GM23338 (cell line): ENCODE measurements at regions not wholly inside any gene's neighbourhood (a gene's known extent, or its start where the extent isn't known, plus 50 kb on each side); places are given as distances from the start of the nearest gene placed in this dataset.

Experiments
- ATAC-seq: fragments of 200-7000 bp; cut with Tn5 transposase; 3 replicates; pipeline ENCODE4 v1.9.1; 2020
- DNase-seq: peaks from one replicate; pipeline ENCODE4 v3.0.0-alpha.2; 2015; ENCODE audit warnings: low spot score
- H2AFZ ChIP-seq: fragments of 200-600 bp; sonication (generic); 2 replicates; pipeline ENCODE4 v1.8.0; 2016; ENCODE audit warnings: antibody characterized with exemption, mild to moderate bottlenecking, moderate library complexity
- H3F3A ChIP-seq: fragments of 200-600 bp; sonication (generic); replicated peaks from 2 replicates; pipeline ENCODE4 v1.8.0; 2017; ENCODE audit warnings: antibody characterized with exemption, mixed run types, low read depth
- H3K27ac ChIP-seq: fragments of 200-600 bp; sonication (generic); 2 replicates; pipeline ENCODE4 v1.6.1; 2016; ENCODE audit warnings: low read depth
- H3K27me3 ChIP-seq: fragments of 200-600 bp; sonication (generic); 2 replicates; pipeline ENCODE4 v1.8.0; 2016; ENCODE audit warnings: mild to moderate bottlenecking, mixed run types, moderate library complexity; ENCODE audit not compliant: insufficient read depth
- H3K36me3 ChIP-seq: fragments of 200-600 bp; sonication (generic); 2 replicates; pipeline ENCODE4 v1.8.0; 2016; ENCODE audit warnings: mild to moderate bottlenecking; ENCODE audit not compliant: insufficient read depth
- H3K4me1 ChIP-seq: fragments of 200-600 bp; sonication (generic); 2 replicates; pipeline ENCODE4 v1.8.0; 2016; ENCODE audit warnings: mild to moderate bottlenecking, moderate library complexity; ENCODE audit not compliant: insufficient read depth
- H3K4me2 ChIP-seq: fragments of 200-600 bp; sonication (generic); 2 replicates; pipeline ENCODE4 v1.7.1; 2017; ENCODE audit warnings: mixed run types
- H3K4me3 ChIP-seq: fragments of 200-600 bp; sonication (generic); 2 replicates; pipeline ENCODE4 v1.6.1; 2016; ENCODE audit warnings: mixed run types
- H3K79me2 ChIP-seq: fragments of 200-600 bp; sonication (generic); replicated peaks from 2 replicates; pipeline ENCODE4 v1.8.0; 2017; ENCODE audit warnings: mild to moderate bottlenecking; ENCODE audit not compliant: insufficient read depth
- H3K9me2 ChIP-seq: fragments of 200-600 bp; sonication (generic); 2 replicates; pipeline ENCODE4 v1.8.0; 2017; ENCODE audit not compliant: insufficient read depth
- H4K20me1 ChIP-seq: fragments of 200-600 bp; sonication (generic); replicated peaks from 2 replicates; pipeline ENCODE4 v1.8.0; 2017; ENCODE audit warnings: mild to moderate bottlenecking; ENCODE audit not compliant: insufficient read depth
- H3K27ac Mint-ChIP-seq: 2 replicates; pipeline ENCODE4 v1.8.0; 2020; ENCODE audit warnings: inconsistent platforms, mild to moderate bottlenecking, moderate library complexity, mixed read lengths
- H3K27me3 Mint-ChIP-seq: 3 replicates; pipeline ENCODE4 v1.8.0; 2022; ENCODE audit warnings: low read depth, mild to moderate bottlenecking, moderate library complexity, mixed read lengths, inconsistent platforms; ENCODE audit not compliant: insufficient read depth, poor library complexity
- H3K36me3 Mint-ChIP-seq: 3 replicates; pipeline ENCODE4 v1.8.0; 2021; ENCODE audit warnings: low read depth, mild to moderate bottlenecking, inconsistent platforms, moderate library complexity, mixed read lengths
- H3K4me1 Mint-ChIP-seq: 3 replicates; pipeline ENCODE4 v1.8.0; 2020; ENCODE audit warnings: mild to moderate bottlenecking, inconsistent platforms, mixed read lengths
- H3K4me3 Mint-ChIP-seq: 3 replicates; pipeline ENCODE4 v1.8.0; 2021; ENCODE audit warnings: moderate library complexity, mild to moderate bottlenecking, inconsistent platforms, mixed read lengths
- H3K9me3 Mint-ChIP-seq: 3 replicates; pipeline ENCODE4 v1.8.0; 2020; ENCODE audit warnings: moderate library complexity, mild to moderate bottlenecking, inconsistent platforms, mixed read lengths
- JUNB ChIP-seq: IDR thresholded peaks from one replicate; pipeline ENCODE4 v1.6.1; 2016; ENCODE audit warnings: antibody characterized with exemption; ENCODE audit not compliant: unreplicated experiment
- STAT1 ChIP-seq: IDR thresholded peaks from one replicate; pipeline ENCODE4 v1.6.1; 2016; ENCODE audit warnings: antibody characterized with exemption; ENCODE audit not compliant: unreplicated experiment
- TF ChIP-seq, protein P1 (sequence below), 2 experiments: fragments of 200-600 bp in 1 of 2; sonication (generic) in 1 of 2; conservative IDR thresholded peaks; 2 replicates each; pipeline versions ENCODE4 v1.5.1 to v1.6.1; 2016 to 2017; ENCODE audit warnings: antibody characterized with exemption in 2 of 2, low read depth in 2 of 2, mild to moderate bottlenecking in 2 of 2, moderate library complexity in 1 of 2
- TF ChIP-seq, protein P2 (sequence below): fragments of 250-450 bp; sonication (Bioruptor Pico); IDR thresholded peaks from 2 replicates; pipeline ENCODE4 v1.5.0; 2020; ENCODE audit warnings: mild to moderate bottlenecking, moderate library complexity

DNA sequence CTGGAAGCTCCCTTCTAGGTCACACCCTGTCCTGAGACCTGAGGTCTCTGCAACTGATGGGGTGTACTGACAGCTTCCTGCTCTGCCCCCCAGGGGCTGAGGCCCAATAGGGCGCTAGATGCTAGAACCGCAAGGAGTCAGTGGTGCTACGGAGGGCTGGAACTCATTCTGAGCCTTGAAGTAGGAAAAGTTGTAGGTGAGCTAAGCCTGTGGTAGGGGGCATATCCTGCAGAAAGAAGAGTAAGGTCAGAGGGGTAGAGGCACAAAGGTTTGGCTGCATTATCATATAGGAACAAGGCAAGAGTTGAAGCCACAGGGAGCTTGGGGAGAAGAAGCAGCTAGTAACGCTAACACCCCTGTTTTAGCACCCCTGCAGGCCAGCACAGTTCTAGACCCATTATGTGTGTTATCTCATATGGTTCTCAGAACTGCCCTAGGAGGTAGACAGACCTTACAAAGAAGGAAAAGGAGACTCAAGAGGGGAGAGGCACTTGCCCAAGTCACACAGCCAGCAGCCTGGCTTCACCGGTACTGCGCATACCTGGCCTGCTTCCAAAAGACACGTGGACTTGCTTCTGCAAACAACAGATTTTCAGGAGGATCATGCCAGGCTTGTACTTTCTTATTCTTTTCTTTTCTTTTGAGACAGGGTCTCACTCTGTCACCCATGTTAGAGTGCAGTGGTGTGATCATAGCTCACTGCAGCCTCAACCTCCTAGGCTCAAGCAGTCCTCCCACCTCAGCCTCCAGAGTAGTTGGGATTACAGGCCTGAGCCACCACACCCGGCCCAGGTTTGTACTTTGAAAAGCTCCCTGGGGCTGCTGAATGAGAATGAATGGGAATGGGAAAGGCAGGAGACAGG, 156.1 kb downstream of the MRPL14 start (continued):
- TF ChIP-seq, protein P1, sequence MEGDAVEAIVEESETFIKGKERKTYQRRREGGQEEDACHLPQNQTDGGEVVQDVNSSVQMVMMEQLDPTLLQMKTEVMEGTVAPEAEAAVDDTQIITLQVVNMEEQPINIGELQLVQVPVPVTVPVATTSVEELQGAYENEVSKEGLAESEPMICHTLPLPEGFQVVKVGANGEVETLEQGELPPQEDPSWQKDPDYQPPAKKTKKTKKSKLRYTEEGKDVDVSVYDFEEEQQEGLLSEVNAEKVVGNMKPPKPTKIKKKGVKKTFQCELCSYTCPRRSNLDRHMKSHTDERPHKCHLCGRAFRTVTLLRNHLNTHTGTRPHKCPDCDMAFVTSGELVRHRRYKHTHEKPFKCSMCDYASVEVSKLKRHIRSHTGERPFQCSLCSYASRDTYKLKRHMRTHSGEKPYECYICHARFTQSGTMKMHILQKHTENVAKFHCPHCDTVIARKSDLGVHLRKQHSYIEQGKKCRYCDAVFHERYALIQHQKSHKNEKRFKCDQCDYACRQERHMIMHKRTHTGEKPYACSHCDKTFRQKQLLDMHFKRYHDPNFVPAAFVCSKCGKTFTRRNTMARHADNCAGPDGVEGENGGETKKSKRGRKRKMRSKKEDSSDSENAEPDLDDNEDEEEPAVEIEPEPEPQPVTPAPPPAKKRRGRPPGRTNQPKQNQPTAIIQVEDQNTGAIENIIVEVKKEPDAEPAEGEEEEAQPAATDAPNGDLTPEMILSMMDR (conservative IDR thresholded peaks at IDR 0.05; ENCODE audit: low read depth in 2 of 2), result no peak
- no peak for TF ChIP-seq STAT1
- TF ChIP-seq, protein P2, sequence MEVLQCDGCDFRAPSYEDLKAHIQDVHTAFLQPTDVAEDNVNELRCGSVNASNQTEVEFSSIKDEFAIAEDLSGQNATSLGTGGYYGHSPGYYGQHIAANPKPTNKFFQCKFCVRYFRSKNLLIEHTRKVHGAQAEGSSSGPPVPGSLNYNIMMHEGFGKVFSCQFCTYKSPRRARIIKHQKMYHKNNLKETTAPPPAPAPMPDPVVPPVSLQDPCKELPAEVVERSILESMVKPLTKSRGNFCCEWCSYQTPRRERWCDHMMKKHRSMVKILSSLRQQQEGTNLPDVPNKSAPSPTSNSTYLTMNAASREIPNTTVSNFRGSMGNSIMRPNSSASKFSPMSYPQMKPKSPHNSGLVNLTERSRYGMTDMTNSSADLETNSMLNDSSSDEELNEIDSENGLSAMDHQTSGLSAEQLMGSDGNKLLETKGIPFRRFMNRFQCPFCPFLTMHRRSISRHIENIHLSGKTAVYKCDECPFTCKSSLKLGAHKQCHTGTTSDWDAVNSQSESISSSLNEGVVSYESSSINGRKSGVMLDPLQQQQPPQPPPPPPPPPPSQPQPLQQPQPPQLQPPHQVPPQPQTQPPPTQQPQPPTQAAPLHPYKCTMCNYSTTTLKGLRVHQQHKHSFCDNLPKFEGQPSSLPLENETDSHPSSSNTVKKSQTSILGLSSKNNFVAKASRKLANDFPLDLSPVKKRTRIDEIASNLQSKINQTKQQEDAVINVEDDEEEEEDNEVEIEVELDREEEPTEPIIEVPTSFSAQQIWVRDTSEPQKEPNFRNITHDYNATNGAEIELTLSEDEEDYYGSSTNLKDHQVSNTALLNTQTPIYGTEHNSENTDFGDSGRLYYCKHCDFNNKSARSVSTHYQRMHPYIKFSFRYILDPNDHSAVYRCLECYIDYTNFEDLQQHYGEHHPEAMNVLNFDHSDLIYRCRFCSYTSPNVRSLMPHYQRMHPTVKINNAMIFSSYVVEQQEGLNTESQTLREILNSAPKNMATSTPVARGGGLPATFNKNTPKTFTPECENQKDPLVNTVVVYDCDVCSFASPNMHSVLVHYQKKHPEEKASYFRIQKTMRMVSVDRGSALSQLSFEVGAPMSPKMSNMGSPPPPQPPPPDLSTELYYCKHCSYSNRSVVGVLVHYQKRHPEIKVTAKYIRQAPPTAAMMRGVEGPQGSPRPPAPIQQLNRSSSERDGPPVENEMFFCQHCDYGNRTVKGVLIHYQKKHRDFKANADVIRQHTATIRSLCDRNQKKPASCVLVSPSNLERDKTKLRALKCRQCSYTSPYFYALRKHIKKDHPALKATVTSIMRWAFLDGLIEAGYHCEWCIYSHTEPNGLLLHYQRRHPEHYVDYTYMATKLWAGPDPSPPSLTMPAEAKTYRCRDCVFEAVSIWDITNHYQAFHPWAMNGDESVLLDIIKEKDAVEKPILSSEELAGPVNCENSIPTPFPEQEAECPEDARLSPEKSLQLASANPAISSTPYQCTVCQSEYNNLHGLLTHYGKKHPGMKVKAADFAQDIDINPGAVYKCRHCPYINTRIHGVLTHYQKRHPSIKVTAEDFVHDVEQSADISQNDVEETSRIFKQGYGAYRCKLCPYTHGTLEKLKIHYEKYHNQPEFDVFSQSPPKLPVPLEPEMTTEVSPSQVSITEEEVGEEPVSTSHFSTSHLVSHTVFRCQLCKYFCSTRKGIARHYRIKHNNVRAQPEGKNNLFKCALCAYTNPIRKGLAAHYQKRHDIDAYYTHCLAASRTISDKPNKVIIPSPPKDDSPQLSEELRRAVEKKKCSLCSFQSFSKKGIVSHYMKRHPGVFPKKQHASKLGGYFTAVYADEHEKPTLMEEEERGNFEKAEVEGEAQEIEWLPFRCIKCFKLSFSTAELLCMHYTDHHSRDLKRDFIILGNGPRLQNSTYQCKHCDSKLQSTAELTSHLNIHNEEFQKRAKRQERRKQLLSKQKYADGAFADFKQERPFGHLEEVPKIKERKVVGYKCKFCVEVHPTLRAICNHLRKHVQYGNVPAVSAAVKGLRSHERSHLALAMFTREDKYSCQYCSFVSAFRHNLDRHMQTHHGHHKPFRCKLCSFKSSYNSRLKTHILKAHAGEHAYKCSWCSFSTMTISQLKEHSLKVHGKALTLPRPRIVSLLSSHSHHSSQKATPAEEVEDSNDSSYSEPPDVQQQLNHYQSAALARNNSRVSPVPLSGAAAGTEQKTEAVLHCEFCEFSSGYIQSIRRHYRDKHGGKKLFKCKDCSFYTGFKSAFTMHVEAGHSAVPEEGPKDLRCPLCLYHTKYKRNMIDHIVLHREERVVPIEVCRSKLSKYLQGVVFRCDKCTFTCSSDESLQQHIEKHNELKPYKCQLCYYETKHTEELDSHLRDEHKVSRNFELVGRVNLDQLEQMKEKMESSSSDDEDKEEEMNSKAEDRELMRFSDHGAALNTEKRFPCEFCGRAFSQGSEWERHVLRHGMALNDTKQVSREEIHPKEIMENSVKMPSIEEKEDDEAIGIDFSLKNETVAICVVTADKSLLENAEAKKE, result no peak

DNA sequence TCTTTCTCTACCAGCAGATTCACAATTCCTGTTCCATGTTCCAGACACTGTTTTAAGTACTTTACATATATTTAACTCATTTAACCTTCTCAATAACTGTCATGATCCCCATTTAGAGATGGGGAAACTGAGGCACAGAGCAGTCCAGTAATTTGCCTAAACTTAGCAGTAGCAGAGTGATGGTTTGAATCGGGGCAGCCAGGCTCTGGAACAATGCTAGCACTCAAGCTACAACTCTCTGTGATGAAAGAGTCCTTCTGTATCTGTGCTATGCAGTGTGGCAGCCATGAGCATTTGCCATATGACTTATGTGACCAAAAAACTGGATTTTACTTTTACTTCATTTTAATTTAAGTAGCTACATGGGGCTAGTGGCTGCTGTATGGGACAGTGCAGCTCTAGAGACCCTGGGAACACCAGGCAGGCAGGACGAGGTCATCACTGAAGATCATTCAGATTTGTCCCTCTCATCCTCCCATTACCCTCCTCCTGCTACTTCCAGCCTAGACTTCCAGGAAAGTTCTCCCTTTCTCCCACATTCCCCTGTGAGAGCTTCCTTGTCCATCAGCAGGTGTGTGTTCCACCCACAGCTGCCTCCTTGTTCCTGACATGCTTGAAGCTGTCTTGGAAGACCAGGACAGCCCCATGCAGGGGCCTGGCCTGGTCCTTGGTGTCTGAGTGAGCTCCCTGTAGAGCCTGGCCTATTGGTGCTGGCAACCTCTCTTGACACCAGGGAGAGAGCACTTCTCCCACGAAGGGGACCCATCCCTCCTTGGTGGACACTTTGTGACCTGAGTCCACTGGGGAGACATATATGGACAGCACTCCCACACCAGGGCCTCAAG, 157.0 kb downstream of the MRPL14 start:
- H3K36me3 ChIP-seq, result no peaks in the 10 kb centered on the region
- Mint-ChIP-seq H3K4me3 (no peak overlapping the region), H3K9me3 (no peaks in the 10 kb centered on the region; the same call in 2 of the 3 replicates), H3K4me1 (peaks cover 20% of the 10 kb centered on the region), H3K27me3 (peaks cover 13% of the 10 kb centered on the region), H3K27ac (no peak overlapping the region), H3K36me3 (no peaks in the 10 kb centered on the region; the same call in 2 of the 3 replicates)
- no peaks in the 10 kb centered on the region for H3F3A ChIP-seq
- H2AFZ ChIP-seq, result no peak overlapping the region
- DNase-seq (no peak), ATAC-seq (no peak)
- no peak overlapping the region for H3K4me2 ChIP-seq
- peaks cover 1% of the 10 kb centered on the region; the same call in 1 of the 2 replicates for H3K4me1 ChIP-seq
- no peak overlapping the region for H3K4me3 ChIP-seq
- H4K20me1 ChIP-seq, result no peaks in the 10 kb centered on the region
- no peaks in the 10 kb centered on the region for H3K9me2 ChIP-seq
- H3K27ac ChIP-seq, result no peak overlapping the region
- H3K79me2 ChIP-seq, result no peaks in the 10 kb centered on the region
- H3K27me3 ChIP-seq, result no peaks in the 10 kb centered on the region
- TF ChIP-seq, protein P1 (conservative IDR thresholded peaks at IDR 0.05; ENCODE audit: low read depth in 2 of 2), result no peak
- no peak for TF ChIP-seq JUNB
